GM21367 (cell line): ENCODE measurements at regions not wholly inside any gene's neighbourhood (a gene's known extent, or its start where the extent isn't known, plus 50 kb on each side); places are given as distances from the start of the nearest gene placed in this dataset.
A peak's percentile ranks its signal among the peaks of the same experiment; 100 is the strongest.
"Not testable (repeated sequence)": the region's sequence is repeated elsewhere in the genome, so short reads cannot be mapped to it uniquely, and the experiment has no call there.

ENCODE experiments used
- ATAC-seq: cut with Tn5 transposase; IDR thresholded peaks from one replicate; pipeline ENCODE4 v1.9.1; 2021; ENCODE audit not compliant: unreplicated experiment

- ATAC-seq = peak; percentile 20
Measured at GRCh38 chr1:101408212-101409042, 171.6 kb downstream of the S1PR1 start.

- no peak for ATAC-seq
Measured at GRCh38 chr1:101409102-101409501, 172.3 kb downstream of the S1PR1 start.

- peak; percentile 40 for ATAC-seq
Measured at GRCh38 chr1:101410048-101410878, 173.4 kb downstream of the S1PR1 start.

GRCh38 chr1:101420406-101420805, 183.6 kb downstream of the S1PR1 start:
- no peak for ATAC-seq

GRCh38 chr1:101428083-101428482, 191.3 kb downstream of the S1PR1 start:
- not testable (repeated sequence) for ATAC-seq

- ATAC-seq = no peak
Measured at GRCh38 chr1:101428562-101428961, 191.7 kb downstream of the S1PR1 start.

- ATAC-seq = no peak
Measured at GRCh38 chr1:101431956-101432510, 195.2 kb downstream of the S1PR1 start.

- peak; percentile 60 for ATAC-seq
Measured at GRCh38 chr1:101435831-101436511, 199.2 kb downstream of the S1PR1 start.

- no peak for ATAC-seq
Measured at GRCh38 chr1:101437800-101438199, 201.0 kb downstream of the S1PR1 start.

GRCh38 chr1:101438359-101438758, 201.5 kb downstream of the S1PR1 start:
- no peak for ATAC-seq

GRCh38 chr1:101440485-101440884, 203.7 kb downstream of the S1PR1 start:
- ATAC-seq = no peak

GRCh38 chr1:101444381-101444780, 207.6 kb downstream of the S1PR1 start:
- peak; percentile 43 for ATAC-seq

GRCh38 chr1:101444873-101445618, 208.2 kb downstream of the S1PR1 start:
- ATAC-seq = peak; percentile 38

GRCh38 chr1:101448018-101448417, 211.2 kb downstream of the S1PR1 start:
- no peak for ATAC-seq

GRCh38 chr1:101450691-101451090, 213.9 kb downstream of the S1PR1 start:
- ATAC-seq = not testable (repeated sequence)

- ATAC-seq = peak; percentile 51
Measured at GRCh38 chr1:101451888-101452287, 215.1 kb downstream of the S1PR1 start.

GRCh38 chr1:101452825-101453224, 216.0 kb downstream of the S1PR1 start:
- ATAC-seq = no peak

GRCh38 chr1:101453844-101454243, 217.0 kb downstream of the S1PR1 start:
- ATAC-seq = peak; percentile 59

GRCh38 chr1:101455166-101455565, 218.3 kb downstream of the S1PR1 start:
- ATAC-seq = no peak

GRCh38 chr1:101460739-101461138, 223.9 kb downstream of the S1PR1 start:
- ATAC-seq = no peak
